Panc1 (cell line): ENCODE measurements at regions not wholly inside any gene's neighbourhood (a gene's known extent, or its start where the extent isn't known, plus 50 kb on each side); places are given as distances from the start of the nearest gene placed in this dataset.

ENCODE experiments used
- POLR2AphosphoS5 ChIP-seq: IDR thresholded peaks from 2 replicates; pipeline ENCODE4 v1.6.1; 2012; ENCODE audit warnings: mild to moderate bottlenecking, low read depth, low read length, moderate library complexity
- TF ChIP-seq, protein P1 (sequence below): fragments of 450-650 bp; IDR thresholded peaks from 2 replicates; pipeline ENCODE4 v1.5.1; 2017; ENCODE audit warnings: mild to moderate bottlenecking

DNA sequence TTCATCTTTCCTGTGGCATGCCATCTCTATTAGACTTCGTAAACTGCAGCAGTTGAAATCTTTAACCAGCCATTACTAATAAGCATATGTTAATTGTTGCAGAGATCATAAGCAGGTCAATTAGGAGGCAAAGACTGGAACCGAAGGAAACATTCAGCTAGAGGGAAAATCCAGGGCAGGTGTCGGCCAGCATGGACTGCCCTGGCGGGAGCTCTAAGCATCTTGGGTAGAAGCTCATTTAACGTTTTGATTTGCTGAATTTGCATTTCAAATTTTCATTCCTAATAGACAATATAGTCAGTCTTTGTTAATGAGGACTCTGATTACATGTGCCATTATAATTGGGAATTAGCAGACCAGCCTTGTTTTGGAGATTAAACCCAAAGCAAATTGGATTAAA, 238.6 kb downstream of the POU4F1 start:
- TF ChIP-seq, protein P1, sequence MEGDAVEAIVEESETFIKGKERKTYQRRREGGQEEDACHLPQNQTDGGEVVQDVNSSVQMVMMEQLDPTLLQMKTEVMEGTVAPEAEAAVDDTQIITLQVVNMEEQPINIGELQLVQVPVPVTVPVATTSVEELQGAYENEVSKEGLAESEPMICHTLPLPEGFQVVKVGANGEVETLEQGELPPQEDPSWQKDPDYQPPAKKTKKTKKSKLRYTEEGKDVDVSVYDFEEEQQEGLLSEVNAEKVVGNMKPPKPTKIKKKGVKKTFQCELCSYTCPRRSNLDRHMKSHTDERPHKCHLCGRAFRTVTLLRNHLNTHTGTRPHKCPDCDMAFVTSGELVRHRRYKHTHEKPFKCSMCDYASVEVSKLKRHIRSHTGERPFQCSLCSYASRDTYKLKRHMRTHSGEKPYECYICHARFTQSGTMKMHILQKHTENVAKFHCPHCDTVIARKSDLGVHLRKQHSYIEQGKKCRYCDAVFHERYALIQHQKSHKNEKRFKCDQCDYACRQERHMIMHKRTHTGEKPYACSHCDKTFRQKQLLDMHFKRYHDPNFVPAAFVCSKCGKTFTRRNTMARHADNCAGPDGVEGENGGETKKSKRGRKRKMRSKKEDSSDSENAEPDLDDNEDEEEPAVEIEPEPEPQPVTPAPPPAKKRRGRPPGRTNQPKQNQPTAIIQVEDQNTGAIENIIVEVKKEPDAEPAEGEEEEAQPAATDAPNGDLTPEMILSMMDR: no peak
- TF ChIP-seq POLR2AphosphoS5: no peak
